Keratinocyte (primary cell): ENCODE measurements at regions not wholly inside any gene's neighbourhood (a gene's known extent, or its start where the extent isn't known, plus 50 kb on each side); places are given as distances from the start of the nearest gene placed in this dataset.

ENCODE experiments used
- DNase-seq: peaks from one replicate; pipeline ENCODE4 v3.0.0-alpha.2; 2011; ENCODE audit warnings: low read depth, missing footprints, low spot score
- FAIRE-seq: peaks from 2 replicates; lab custom pipeline; 2011; peaks lifted over from hg19 to GRCh38; lab: Jason Lieb, UNC
- H2AFZ ChIP-seq: 2 replicates; pipeline ENCODE4 v1.6.0; 2012; ENCODE audit warnings: low read length, control low read depth, inconsistent platforms; ENCODE audit not compliant: control insufficient read depth
- H3K27ac ChIP-seq: 2 replicates; pipeline ENCODE4 v1.5.1; 2011; ENCODE audit warnings: low read length; ENCODE audit not compliant: control insufficient read depth, insufficient read depth
- H3K27me3 ChIP-seq: 3 replicates; pipeline ENCODE4 v1.6.0; 2011; ENCODE audit warnings: low read length; ENCODE audit not compliant: control insufficient read depth, insufficient read depth; ENCODE audit errors: extremely low read depth
- H3K36me3 ChIP-seq, 2 experiments: 2 replicates in 1 of 2; 3 replicates in 1 of 2; pipeline ENCODE4 v1.5.1; 2011; ENCODE audit warnings: low read length in 2 of 2, mild to moderate bottlenecking in 1 of 2; ENCODE audit not compliant: control insufficient read depth in 2 of 2, insufficient read depth in 2 of 2; ENCODE audit errors: extremely low read depth in 1 of 2
- H3K4me1 ChIP-seq: 3 replicates; pipeline ENCODE4 v1.5.1; 2011; ENCODE audit warnings: low read length; ENCODE audit not compliant: control insufficient read depth, insufficient read depth; ENCODE audit errors: extremely low read depth
- H3K4me2 ChIP-seq: 3 replicates; pipeline ENCODE4 v1.6.0; 2011; ENCODE audit warnings: low read depth, low read length; ENCODE audit not compliant: control insufficient read depth, insufficient read depth; ENCODE audit errors: extremely low read depth
- H3K4me3 ChIP-seq, 3 experiments: fragments of 200-600 bp in 1 of 3; sonication (generic) in 1 of 3; 2 replicates in 2 of 3; 3 replicates in 1 of 3; pipeline ENCODE4 v1.5.1; 2011 to 2016; ENCODE audit warnings: low read length in 3 of 3, mild to moderate bottlenecking in 3 of 3, control low read depth in 2 of 3, inconsistent platforms in 1 of 3, low read depth in 1 of 3, mixed read lengths in 1 of 3, mixed run types in 1 of 3, moderate library complexity in 1 of 3; ENCODE audit not compliant: control insufficient read depth in 2 of 3, insufficient read depth in 2 of 3; ENCODE audit errors: extremely low read depth in 1 of 3
- H3K79me2 ChIP-seq: 2 replicates; pipeline ENCODE4 v1.6.0; 2012; ENCODE audit warnings: low read length; ENCODE audit not compliant: control insufficient read depth, insufficient read depth
- H3K9ac ChIP-seq: 3 replicates; pipeline ENCODE4 v1.6.0; 2011; ENCODE audit warnings: low read length; ENCODE audit not compliant: control insufficient read depth, insufficient read depth; ENCODE audit errors: extremely low read depth
- H3K9me1 ChIP-seq: 3 replicates; pipeline ENCODE4 v1.6.0; 2011; ENCODE audit warnings: low read length; ENCODE audit not compliant: control insufficient read depth, insufficient read depth; ENCODE audit errors: extremely low read depth
- H3K9me3 ChIP-seq: 2 replicates; pipeline ENCODE4 v1.5.1; 2012; ENCODE audit warnings: low read depth, low read length; ENCODE audit not compliant: control insufficient read depth
- H4K20me1 ChIP-seq: 3 replicates; pipeline ENCODE4 v1.6.0; 2011; ENCODE audit warnings: low read length; ENCODE audit not compliant: control insufficient read depth, insufficient read depth; ENCODE audit errors: extremely low read depth
- CTCF ChIP-seq, 3 experiments: IDR thresholded peaks in 1 of 3; conservative IDR thresholded peaks in 1 of 3; optimal IDR thresholded peaks in 1 of 3; 2 replicates in 2 of 3; 3 replicates in 1 of 3; pipeline versions ENCODE3 to v1.5.1; 2011; ENCODE audit warnings: low read length in 3 of 3, mild to moderate bottlenecking in 3 of 3, moderate library complexity in 2 of 3, control low read depth in 1 of 3, inconsistent platforms in 1 of 3; ENCODE audit not compliant: insufficient read depth in 2 of 3; ENCODE audit errors: extremely low read depth in 1 of 3
- EZH2 ChIP-seq: IDR thresholded peaks from one replicate; pipeline ENCODE4 v1.6.1; 2012; ENCODE audit warnings: inconsistent platforms, mild to moderate bottlenecking, low read length, moderate library complexity
- dilution Hi-C: fragments of 300-500 bp; cut with MboI; formaldehyde crosslinking; loops from one replicate; pipeline ENCODE4 v1.7.0; 2020; ENCODE audit warnings: low sequenced_read_pairs; ENCODE audit not compliant: extremely low pct_ligation_motif_present

- Histone ChIP-seq H3K4me2 (no peak overlapping the region), H3K27ac (no peak overlapping the region), H3K36me3 (no peaks in the 10 kb centered on the region), H3K9ac (no peak overlapping the region), H3K27me3 (no peaks in the 10 kb centered on the region), H3K9me1 (no peaks in the 10 kb centered on the region), H3K4me3 (no peak overlapping the region), H3K9me3 (no peaks in the 10 kb centered on the region), H4K20me1 (no peaks in the 10 kb centered on the region), H3K79me2 (no peaks in the 10 kb centered on the region), H3K4me1 (peaks cover 15% of the 10 kb centered on the region), H2AFZ (no peak overlapping the region)
- DNase-seq (no peak), FAIRE-seq (no peak)
- TF ChIP-seq EZH2 (no peak), CTCF (optimal IDR thresholded peaks at IDR 0.05 in 1 of 3, IDR thresholded peaks at IDR 0.05 in 1 of 3, conservative IDR thresholded peaks at IDR 0.05 in 1 of 3; ENCODE audit: extremely low read depth in 1 of 3, insufficient read depth in 2 of 3, low read length in 3 of 3) (no peak)
- dilution Hi-C loops = no loop called here
These were observed 95.4 kb upstream of the MAML3 start for GRCh38 chr4:140249351-140249750.

GRCh38 chr4:140247237-140247636 is 93.3 kb upstream of the MAML3 start:
- H3K27me3 ChIP-seq = no peaks in the 10 kb centered on the region
- H3K9me3 ChIP-seq = no peaks in the 10 kb centered on the region
- no peaks in the 10 kb centered on the region for H3K79me2 ChIP-seq
- H3K4me1 ChIP-seq = peaks cover 11% of the 10 kb centered on the region
- H2AFZ ChIP-seq = no peak overlapping the region
- no peak for FAIRE-seq
- no peak overlapping the region for H3K9ac ChIP-seq
- no peak overlapping the region for H3K27ac ChIP-seq
- no peak for DNase-seq
- no peak overlapping the region for H3K4me2 ChIP-seq
- TF ChIP-seq CTCF (optimal IDR thresholded peaks at IDR 0.05 in 1 of 3, IDR thresholded peaks at IDR 0.05 in 1 of 3, conservative IDR thresholded peaks at IDR 0.05 in 1 of 3; ENCODE audit: extremely low read depth in 1 of 3, insufficient read depth in 2 of 3, low read length in 3 of 3) (no peak), EZH2 (no peak)
- dilution Hi-C loops = no loop called here
- no peak overlapping the region for H3K4me3 ChIP-seq
- H3K9me1 ChIP-seq = no peaks in the 10 kb centered on the region
- H3K36me3 ChIP-seq = no peaks in the 10 kb centered on the region
- H4K20me1 ChIP-seq = no peaks in the 10 kb centered on the region
